ENCODE measurements at regions not wholly inside any gene's neighbourhood (a gene's known extent, or its start where the extent isn't known, plus 50 kb on each side); places are given as distances from the start of the nearest gene placed in this dataset.

GRCh38 chr4:58767598-58767997, 1657.4 kb upstream of the IGFBP7 start:
- WGBS, 2 donors, result 46 to 50% methylated on average over 1 of the region's 1 CpG
- H3K36me3 ChIP-seq, result no peaks in the 10 kb centered on the region
- no peaks in the 10 kb centered on the region for H3K27me3 ChIP-seq
- H3K27ac ChIP-seq, result no peak overlapping the region
- no peaks in the 10 kb centered on the region for H3K9me3 ChIP-seq
- DNase-seq, result no peak
- H3K4me3 ChIP-seq (replicated peaks in 1 of 3), result no peak overlapping the region
- intact Hi-C loops (cut with DNase I), result no loop called here
- no peaks in the 10 kb centered on the region for H3K4me1 ChIP-seq
- no peak for TF ChIP-seq POLR2A (IDR thresholded peaks at IDR 0.05)

- Histone ChIP-seq H3K27ac (no peak overlapping the region), H3K27me3 (no peaks in the 10 kb centered on the region), H3K36me3 (no peaks in the 10 kb centered on the region), H3K4me1 (no peaks in the 10 kb centered on the region), H3K9me3 (no peaks in the 10 kb centered on the region), H3K4me3 (replicated peaks in 1 of 3) (no peak overlapping the region)
- 90 to 92% methylated on average over 2 of the region's 2 CpGs for WGBS, 2 donors
- intact Hi-C loops (cut with DNase I), result no loop called here
- no peak for TF ChIP-seq CTCF (IDR thresholded peaks at IDR 0.05)
- no peak for TF ChIP-seq POLR2A (IDR thresholded peaks at IDR 0.05)
- no peak for DNase-seq
Observed at GRCh38 chr4:58766763-58767162, 1656.6 kb upstream of the IGFBP7 start.

GRCh38 chr4:58761563-58761962, 1651.4 kb upstream of the IGFBP7 start:
- no peaks in the 10 kb centered on the region for H3K27me3 ChIP-seq
- 96% methylated on average over 2 of the region's 2 CpGs for WGBS, 2 donors
- H3K4me1 ChIP-seq, result no peaks in the 10 kb centered on the region
- no peak overlapping the region for H3K4me3 ChIP-seq (replicated peaks in 1 of 3)
- DNase-seq, result no peak
- no peaks in the 10 kb centered on the region for H3K36me3 ChIP-seq
- no peak overlapping the region for H3K27ac ChIP-seq
- intact Hi-C loops (cut with DNase I), result no loop called here
- H3K9me3 ChIP-seq, result no peaks in the 10 kb centered on the region
- no peak for TF ChIP-seq POLR2A (IDR thresholded peaks at IDR 0.05)
- no peak for TF ChIP-seq CTCF (IDR thresholded peaks at IDR 0.05)

GRCh38 chr4:58760737-58761136, 1650.6 kb upstream of the IGFBP7 start:
- no peaks in the 10 kb centered on the region for H3K4me1 ChIP-seq
- H3K4me3 ChIP-seq (replicated peaks in 1 of 3), result no peak overlapping the region
- DNase-seq, result no peak
- no peaks in the 10 kb centered on the region for H3K36me3 ChIP-seq
- no peak for TF ChIP-seq POLR2A (IDR thresholded peaks at IDR 0.05)
- no peak for TF ChIP-seq CTCF (IDR thresholded peaks at IDR 0.05)
- no peak overlapping the region for H3K27ac ChIP-seq
- intact Hi-C loops (cut with DNase I), result no loop called here
- no peaks in the 10 kb centered on the region for H3K9me3 ChIP-seq
- H3K27me3 ChIP-seq, result no peaks in the 10 kb centered on the region

- WGBS, 2 donors, result 87 to 88% methylated on average over 1 of the region's 1 CpG
Observed at GRCh38 chr4:58760100-58760499, 1649.9 kb upstream of the IGFBP7 start.

More at GRCh38 chr4:58760100-58760499, 1649.9 kb upstream of the IGFBP7 start:
- Histone ChIP-seq H3K4me3 (replicated peaks in 1 of 3) (no peak overlapping the region), H3K4me1 (no peaks in the 10 kb centered on the region), H3K9me3 (no peaks in the 10 kb centered on the region), H3K36me3 (no peaks in the 10 kb centered on the region), H3K27me3 (no peaks in the 10 kb centered on the region), H3K27ac (no peak overlapping the region)
- no peak for TF ChIP-seq POLR2A (IDR thresholded peaks at IDR 0.05)
- no peak for TF ChIP-seq CTCF (IDR thresholded peaks at IDR 0.05)
- no peak for DNase-seq
- intact Hi-C loops (cut with DNase I), result no loop called here
